Fibroblast of skin of back (primary cell): ENCODE measurements at regions not wholly inside any gene's neighbourhood (a gene's known extent, or its start where the extent isn't known, plus 50 kb on each side); places are given as distances from the start of the nearest gene placed in this dataset.
"Not testable (repeated sequence)": the region's sequence is repeated elsewhere in the genome, so short reads cannot be mapped to it uniquely, and the experiment has no call there.

Experiments used
- DNase-seq: peaks from one replicate; pipeline ENCODE4 v3.0.0-alpha.2; 2013

GRCh38 chr13:50233574-50233973 lies 218.3 kb downstream of the KCNRG start:
- not testable (repeated sequence) for DNase-seq

GRCh38 chr13:50235604-50236342 lies 220.5 kb downstream of the KCNRG start:
- no peak for DNase-seq

GRCh38 chr13:50236898-50237318 lies 221.7 kb downstream of the KCNRG start:
- no peak for DNase-seq

- DNase-seq = no peak
Measured at GRCh38 chr13:50238922-50239321, 223.7 kb downstream of the KCNRG start.

- no peak for DNase-seq
Measured at GRCh38 chr13:50241479-50241878, 226.2 kb downstream of the KCNRG start.

- no peak for DNase-seq
Measured at GRCh38 chr13:50243931-50244330, 228.7 kb downstream of the KCNRG start.

GRCh38 chr13:50244355-50244712 lies 229.1 kb downstream of the KCNRG start:
- no peak for DNase-seq

GRCh38 chr13:50244713-50245574 lies 229.7 kb downstream of the KCNRG start:
- DNase-seq = peak; percentile 91

- no peak for DNase-seq
Measured at GRCh38 chr13:50247223-50247622, 232.0 kb downstream of the KCNRG start.

GRCh38 chr13:50248516-50249143 lies 233.4 kb downstream of the KCNRG start:
- DNase-seq = no peak

- no peak for DNase-seq
Measured at GRCh38 chr13:50249144-50249521, 233.9 kb downstream of the KCNRG start.

- no peak for DNase-seq
Measured at GRCh38 chr13:50250401-50250800, 235.2 kb downstream of the KCNRG start.

- DNase-seq = no peak
Measured at GRCh38 chr13:50255639-50256038, 240.4 kb downstream of the KCNRG start.

- not testable (repeated sequence) for DNase-seq
Measured at GRCh38 chr13:50256536-50257321, 241.5 kb downstream of the KCNRG start.

- no peak for DNase-seq
Measured at GRCh38 chr13:50257646-50258045, 242.4 kb downstream of the KCNRG start.

GRCh38 chr13:50261130-50261901 lies 246.1 kb downstream of the KCNRG start:
- no peak for DNase-seq

- DNase-seq = no peak
Measured at GRCh38 chr13:50267066-50267465, 251.8 kb downstream of the KCNRG start.

- DNase-seq = no peak
Measured at GRCh38 chr13:50267917-50268316, 252.7 kb downstream of the KCNRG start.

- DNase-seq = no peak
Measured at GRCh38 chr13:50268500-50268899, 253.3 kb downstream of the KCNRG start.

GRCh38 chr13:50274181-50274580 lies 258.9 kb downstream of the KCNRG start:
- DNase-seq = no peak

GRCh38 chr13:50275392-50276063 lies 260.3 kb downstream of the KCNRG start:
- DNase-seq = no peak
